ENCODE measurements at regions not wholly inside any gene's neighbourhood (a gene's known extent, or its start where the extent isn't known, plus 50 kb on each side); places are given as distances from the start of the nearest gene placed in this dataset.
"Not testable (repeated sequence)": the region's sequence is repeated elsewhere in the genome, so short reads cannot be mapped to it uniquely, and the experiment has no call there.

DNA sequence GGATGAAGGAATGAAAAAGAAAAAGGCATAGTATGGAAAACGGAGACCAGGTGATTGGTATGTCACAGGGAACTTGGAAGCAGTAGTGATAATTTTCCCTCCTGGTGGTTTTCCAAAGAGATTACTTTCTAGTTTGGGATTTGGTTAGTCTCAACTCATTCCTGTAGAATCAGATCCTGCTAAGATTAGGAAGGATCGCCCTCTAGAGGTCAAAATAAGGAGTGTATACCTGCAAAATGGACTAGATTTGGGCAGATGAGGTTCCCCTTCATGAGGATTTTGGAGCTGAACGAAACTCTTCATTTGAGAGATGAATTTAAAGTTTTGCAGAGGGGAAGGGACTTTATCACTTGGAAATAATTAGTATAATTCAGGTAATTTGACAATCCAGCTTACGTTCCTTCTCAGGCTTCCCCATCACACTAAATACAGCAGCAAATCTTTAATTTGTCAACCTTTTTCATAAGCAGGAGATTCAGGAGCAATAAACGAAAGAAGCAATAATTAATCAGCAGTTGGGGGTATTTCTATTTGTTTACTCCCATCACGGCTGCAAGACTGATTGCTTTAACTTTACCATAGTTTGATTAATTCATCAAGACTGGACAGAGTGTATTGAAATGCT lies 65.2 kb downstream of the CCDC195 start:
- no peak for TF ChIP-seq POLR2A (IDR thresholded peaks at IDR 0.05; ENCODE audit: low read depth, low read length)
- TF ChIP-seq POU2F2 (IDR thresholded peaks at IDR 0.05; ENCODE audit: low read depth, low read length), result no peak
- no peak for TF ChIP-seq POLR2AphosphoS5 (IDR thresholded peaks at IDR 0.05; ENCODE audit: low read depth, low read length)
- no peak for TF ChIP-seq TAF1 (IDR thresholded peaks at IDR 0.05; ENCODE audit: low read depth, low read length)
- TF ChIP-seq SPI1 (IDR thresholded peaks at IDR 0.05; ENCODE audit: low read depth, low read length), result no peak
- no peak for TF ChIP-seq PAX5 (IDR thresholded peaks at IDR 0.05; ENCODE audit: insufficient read depth, low read length, severe bottlenecking)
- DNase-seq (ENCODE audit: insufficient read length, low spot score), result no peak
- peak; percentile 59 for FAIRE-seq

DNA sequence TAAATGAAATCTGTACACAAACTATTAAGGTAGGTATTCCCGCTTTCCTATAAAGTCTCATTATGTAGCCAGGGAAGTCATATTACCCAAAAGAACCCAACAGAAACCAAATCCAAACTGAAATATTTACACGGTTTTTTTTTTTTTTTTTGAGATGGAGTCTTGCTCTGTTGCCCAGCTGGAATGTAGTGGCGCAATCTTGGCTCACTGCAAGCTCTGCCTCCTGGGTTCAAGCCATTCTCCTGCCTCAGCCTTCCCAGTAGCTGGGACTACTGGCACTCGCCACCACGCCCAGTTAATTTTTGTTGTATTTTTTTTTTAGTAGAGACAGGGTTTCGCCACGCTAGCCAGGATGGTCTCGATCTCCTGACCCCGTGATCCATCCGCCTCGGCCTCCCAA lies 62.5 kb upstream of the CUL3 start:
- FAIRE-seq; DNase-seq (ENCODE audit: insufficient read length, low spot score): not testable (repeated sequence)

GRCh38 chr2:224646242-224646846 lies 61.2 kb upstream of the CUL3 start:
- peak; percentile 86 for FAIRE-seq
- TF ChIP-seq SPI1 (IDR thresholded peaks at IDR 0.05; ENCODE audit: low read depth, low read length) (no peak), POLR2A (IDR thresholded peaks at IDR 0.05; ENCODE audit: low read depth, low read length) (no peak), POLR2AphosphoS5 (IDR thresholded peaks at IDR 0.05; ENCODE audit: low read depth, low read length) (no peak), POU2F2 (IDR thresholded peaks at IDR 0.05; ENCODE audit: low read depth, low read length) (no peak), TAF1 (IDR thresholded peaks at IDR 0.05; ENCODE audit: low read depth, low read length) (no peak), PAX5 (IDR thresholded peaks at IDR 0.05; ENCODE audit: insufficient read depth, low read length, severe bottlenecking) (no peak)
- DNase-seq (ENCODE audit: insufficient read length, low spot score), result no peak

DNA sequence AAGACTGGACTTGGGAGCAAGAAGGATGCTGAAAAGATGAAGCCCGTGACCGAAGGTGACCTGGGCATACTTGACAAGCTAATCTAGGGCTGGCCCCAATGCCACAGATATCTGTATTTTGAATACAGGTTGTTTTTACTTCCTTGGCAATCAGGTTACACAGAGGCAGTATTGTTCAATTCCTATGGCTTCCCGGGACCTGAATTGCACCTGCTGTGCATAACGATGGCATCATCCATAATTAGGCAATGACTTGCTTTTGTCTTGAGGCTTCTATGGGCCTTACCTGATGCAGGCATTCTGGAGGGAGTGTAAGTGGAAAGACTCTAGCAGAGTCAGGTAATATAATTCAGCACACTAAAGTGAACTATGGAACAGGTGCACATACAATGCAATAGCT lies 60.6 kb upstream of the CUL3 start:
- no peak for DNase-seq (ENCODE audit: insufficient read length, low spot score)
- no peak for FAIRE-seq
- TF ChIP-seq TAF1 (IDR thresholded peaks at IDR 0.05; ENCODE audit: low read depth, low read length) (no peak), POLR2AphosphoS5 (IDR thresholded peaks at IDR 0.05; ENCODE audit: low read depth, low read length) (no peak), POU2F2 (IDR thresholded peaks at IDR 0.05; ENCODE audit: low read depth, low read length) (no peak), SPI1 (IDR thresholded peaks at IDR 0.05; ENCODE audit: low read depth, low read length) (no peak), PAX5 (IDR thresholded peaks at IDR 0.05; ENCODE audit: insufficient read depth, low read length, severe bottlenecking) (no peak), POLR2A (IDR thresholded peaks at IDR 0.05; ENCODE audit: low read depth, low read length) (no peak)

DNA sequence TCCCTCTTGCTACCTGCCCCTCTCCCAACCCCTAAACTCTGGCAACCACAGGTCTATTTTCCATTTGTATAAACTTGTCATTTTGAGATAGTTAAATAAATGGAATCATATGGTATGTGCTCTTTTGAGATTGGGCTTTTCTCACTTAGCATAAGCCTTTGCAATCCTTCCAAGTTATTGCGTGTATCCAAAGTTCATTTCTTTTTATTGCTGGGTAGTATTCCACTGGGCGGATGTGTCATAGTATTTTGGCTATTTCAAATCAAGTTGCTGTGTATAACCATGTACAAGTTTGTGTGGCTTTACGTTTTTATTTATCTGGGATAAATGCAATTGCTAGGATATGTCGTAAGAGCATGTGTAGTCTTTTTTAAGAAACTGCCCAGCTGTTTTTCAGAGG lies 55.5 kb upstream of the CUL3 start:
- no peak for DNase-seq (ENCODE audit: insufficient read length, low spot score)
- no peak for TF ChIP-seq PAX5 (IDR thresholded peaks at IDR 0.05; ENCODE audit: insufficient read depth, low read length, severe bottlenecking)
- TF ChIP-seq TAF1 (IDR thresholded peaks at IDR 0.05; ENCODE audit: low read depth, low read length), result no peak
- no peak for TF ChIP-seq POLR2A (IDR thresholded peaks at IDR 0.05; ENCODE audit: low read depth, low read length)
- FAIRE-seq, result no peak

DNA sequence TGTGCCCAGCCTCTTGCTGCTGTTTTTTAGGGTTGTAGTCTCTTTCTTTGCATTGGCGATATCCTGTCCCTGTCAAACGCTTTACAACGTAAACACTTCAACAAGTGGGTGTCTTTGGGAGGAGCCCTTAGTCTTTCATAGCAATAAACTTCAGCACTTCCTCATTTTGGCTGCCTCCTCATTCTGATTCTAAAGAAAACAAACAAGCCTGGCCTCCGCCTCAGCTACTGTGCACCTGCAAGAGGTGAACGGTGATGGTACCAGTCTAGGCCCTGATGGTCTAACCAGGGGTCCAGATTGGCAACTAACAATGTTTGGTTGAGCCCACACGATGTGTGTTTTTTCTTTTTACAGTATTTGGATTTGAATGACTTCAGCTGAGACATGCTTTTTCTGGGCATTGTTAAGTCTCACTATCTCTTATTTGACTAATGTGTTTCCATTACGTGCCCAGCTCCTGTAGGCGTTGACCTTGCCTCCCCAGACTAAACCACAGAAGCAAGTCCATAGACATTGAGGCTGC lies 53.2 kb upstream of the CUL3 start:
- peak; percentile 100 for TF ChIP-seq SPI1 (IDR thresholded peaks at IDR 0.05; ENCODE audit: low read depth, low read length)
- TF ChIP-seq PAX5 (IDR thresholded peaks at IDR 0.05; ENCODE audit: insufficient read depth, low read length, severe bottlenecking), result no peak
- no peak for TF ChIP-seq POLR2A (IDR thresholded peaks at IDR 0.05; ENCODE audit: low read depth, low read length)
- FAIRE-seq (peak; percentile 82), DNase-seq (ENCODE audit: insufficient read length, low spot score) (peak; percentile 36)
